Uterus (tissue), 2 donors: ENCODE measurements at regions not wholly inside any gene's neighbourhood (a gene's known extent, or its start where the extent isn't known, plus 50 kb on each side); places are given as distances from the start of the nearest gene placed in this dataset.

Source experiments
- CTCF ChIP-seq, 4 experiments: fragments of 200-600 bp in 2 of 4; fragments of 450-650 bp in 2 of 4; sonication (generic) in 2 of 4; IDR thresholded peaks; one replicate each; pipeline ENCODE4 v1.5.1; 2016 to 2019; ENCODE audit warnings: antibody characterized with exemption in 4 of 4, mild to moderate bottlenecking in 2 of 4, moderate library complexity in 1 of 4
- POLR2A ChIP-seq, 2 donors: fragments of 450-650 bp; IDR thresholded peaks; one replicate each; pipeline ENCODE4 v1.6.1; 2016; ENCODE audit warnings: antibody characterized with exemption in 2 of 2, mild to moderate bottlenecking in 1 of 2, moderate library complexity in 1 of 2

GRCh38 chr4:181105487-181105886 lies 1137.7 kb upstream of the TENM3 start:
- no peak for TF ChIP-seq CTCF (IDR thresholded peaks at IDR 0.05)
- no peak for TF ChIP-seq POLR2A (IDR thresholded peaks at IDR 0.05)
